Peyer's patch (tissue), 4 donors: ENCODE measurements at regions not wholly inside any gene's neighbourhood (a gene's known extent, or its start where the extent isn't known, plus 50 kb on each side); places are given as distances from the start of the nearest gene placed in this dataset.

ENCODE experiments used
- POLR2A ChIP-seq, 2 donors: fragments of 450-650 bp; IDR thresholded peaks; one replicate each; pipeline ENCODE4 v1.5.1; 2017; ENCODE audit warnings: antibody characterized with exemption in 2 of 2, mild to moderate bottlenecking in 2 of 2, moderate library complexity in 2 of 2
- TF ChIP-seq, protein P1 (sequence below), 6 experiments: fragments of 450-650 bp in 4 of 6; fragments of 200-600 bp in 2 of 6; sonication (generic) in 1 of 6; IDR thresholded peaks; one replicate each; pipeline ENCODE4 v1.5.1; 2017 to 2019; ENCODE audit warnings: antibody characterized with exemption in 6 of 6, mild to moderate bottlenecking in 3 of 6, moderate library complexity in 1 of 6

DNA sequence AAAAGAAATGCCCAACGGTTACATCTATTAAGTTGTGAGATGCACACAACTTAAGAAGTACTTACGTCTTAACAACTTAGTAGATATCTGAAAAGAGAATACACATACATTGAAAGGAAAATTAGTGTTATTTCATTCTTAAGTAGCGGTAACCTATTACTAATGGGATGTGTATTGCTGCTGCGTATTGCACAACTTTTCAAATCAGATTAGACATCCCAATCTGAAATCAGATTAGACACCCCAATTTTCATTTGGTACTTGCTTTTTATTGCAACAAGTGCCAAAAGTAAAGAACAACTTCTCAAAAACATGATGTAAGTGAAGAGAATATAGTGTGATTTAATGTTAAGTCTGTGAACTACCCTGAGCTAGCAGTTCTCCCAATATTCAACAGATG lies 155.5 kb downstream of the DSC3 start:
- TF ChIP-seq, protein P1, sequence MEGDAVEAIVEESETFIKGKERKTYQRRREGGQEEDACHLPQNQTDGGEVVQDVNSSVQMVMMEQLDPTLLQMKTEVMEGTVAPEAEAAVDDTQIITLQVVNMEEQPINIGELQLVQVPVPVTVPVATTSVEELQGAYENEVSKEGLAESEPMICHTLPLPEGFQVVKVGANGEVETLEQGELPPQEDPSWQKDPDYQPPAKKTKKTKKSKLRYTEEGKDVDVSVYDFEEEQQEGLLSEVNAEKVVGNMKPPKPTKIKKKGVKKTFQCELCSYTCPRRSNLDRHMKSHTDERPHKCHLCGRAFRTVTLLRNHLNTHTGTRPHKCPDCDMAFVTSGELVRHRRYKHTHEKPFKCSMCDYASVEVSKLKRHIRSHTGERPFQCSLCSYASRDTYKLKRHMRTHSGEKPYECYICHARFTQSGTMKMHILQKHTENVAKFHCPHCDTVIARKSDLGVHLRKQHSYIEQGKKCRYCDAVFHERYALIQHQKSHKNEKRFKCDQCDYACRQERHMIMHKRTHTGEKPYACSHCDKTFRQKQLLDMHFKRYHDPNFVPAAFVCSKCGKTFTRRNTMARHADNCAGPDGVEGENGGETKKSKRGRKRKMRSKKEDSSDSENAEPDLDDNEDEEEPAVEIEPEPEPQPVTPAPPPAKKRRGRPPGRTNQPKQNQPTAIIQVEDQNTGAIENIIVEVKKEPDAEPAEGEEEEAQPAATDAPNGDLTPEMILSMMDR (IDR thresholded peaks at IDR 0.05): no peak
- TF ChIP-seq POLR2A (IDR thresholded peaks at IDR 0.05): no peak
